ENCODE measurements at regions not wholly inside any gene's neighbourhood (a gene's known extent, or its start where the extent isn't known, plus 50 kb on each side); places are given as distances from the start of the nearest gene placed in this dataset.

- Histone ChIP-seq H3K4me1 (no peaks in the 10 kb centered on the region), H3K9me3 (peaks cover 0 to 9% (median 5%) of the 10 kb centered on the region in 4 donors), H3K27me3 (no peaks in the 10 kb centered on the region), H3K27ac (no peak overlapping the region), H3K4me3 (no peak overlapping the region), H3K36me3 (no peaks in the 10 kb centered on the region)
- intact Hi-C loops (cut with DNase I; ENCODE audit: low total_unique reads), result no loop called here
- TF ChIP-seq CTCF (IDR thresholded peaks at IDR 0.05), result no peak
- TF ChIP-seq POLR2A (IDR thresholded peaks at IDR 0.05), result no peak
- TF ChIP-seq EP300 (IDR thresholded peaks at IDR 0.05), result no peak
- no peak for TF ChIP-seq POLR2AphosphoS5 (IDR thresholded peaks at IDR 0.05)
- DNase-seq, result no peak
- 68 to 93% (median 89%) methylated on average over 2 of the region's 2 CpGs for WGBS, 5 donors
These were observed 67.6 kb upstream of the GADL1 start for GRCh38 chr3:30962084-30962483.

- Histone ChIP-seq H3K4me3 (no peak overlapping the region), H3K27ac (no peak overlapping the region), H3K27me3 (no peaks in the 10 kb centered on the region), H3K4me1 (no peaks in the 10 kb centered on the region), H3K36me3 (no peaks in the 10 kb centered on the region), H3K9me3 (peaks cover 0 to 9% (median 5%) of the 10 kb centered on the region in 4 donors)
- intact Hi-C loops (cut with DNase I; ENCODE audit: low total_unique reads), result no loop called here
- no peak for DNase-seq
- TF ChIP-seq EP300 (IDR thresholded peaks at IDR 0.05), result no peak
- no peak for TF ChIP-seq POLR2A (IDR thresholded peaks at IDR 0.05)
- no peak for TF ChIP-seq POLR2AphosphoS5 (IDR thresholded peaks at IDR 0.05)
- 84 to 95% (median 89%) methylated on average over 4 of the region's 4 CpGs for whole genome bisulfite sequencing, 5 donors
These were observed 68.0 kb upstream of the GADL1 start for GRCh38 chr3:30962493-30962892.

DNA sequence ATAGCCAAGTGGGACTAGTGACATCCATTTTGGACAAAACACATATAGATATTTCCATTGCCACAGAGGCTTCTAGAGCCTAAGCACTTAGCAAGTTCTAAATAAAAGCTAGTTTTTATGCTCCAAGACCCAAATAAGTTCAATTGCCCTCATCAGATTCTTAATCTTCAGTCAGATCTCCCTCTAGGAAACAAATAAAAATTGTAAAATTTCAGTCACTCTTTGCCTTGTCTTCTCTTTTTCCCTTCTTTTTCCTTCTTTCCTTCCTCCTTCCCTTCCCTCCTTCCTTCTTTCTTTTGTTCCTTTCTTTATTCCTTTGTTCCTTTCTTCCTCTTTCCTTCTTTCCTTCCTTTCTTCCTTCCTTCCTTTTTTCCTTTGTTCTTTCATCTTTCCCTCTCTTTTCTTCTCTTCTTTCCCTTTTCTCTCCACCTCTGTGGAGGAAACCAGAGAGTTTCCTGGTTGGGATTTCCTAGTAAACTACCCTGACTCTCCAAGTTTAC, 68.8 kb upstream of the GADL1 start:
- intact Hi-C loops (cut with DNase I; ENCODE audit: low total_unique reads), result no loop called here
- no peak for DNase-seq

DNA sequence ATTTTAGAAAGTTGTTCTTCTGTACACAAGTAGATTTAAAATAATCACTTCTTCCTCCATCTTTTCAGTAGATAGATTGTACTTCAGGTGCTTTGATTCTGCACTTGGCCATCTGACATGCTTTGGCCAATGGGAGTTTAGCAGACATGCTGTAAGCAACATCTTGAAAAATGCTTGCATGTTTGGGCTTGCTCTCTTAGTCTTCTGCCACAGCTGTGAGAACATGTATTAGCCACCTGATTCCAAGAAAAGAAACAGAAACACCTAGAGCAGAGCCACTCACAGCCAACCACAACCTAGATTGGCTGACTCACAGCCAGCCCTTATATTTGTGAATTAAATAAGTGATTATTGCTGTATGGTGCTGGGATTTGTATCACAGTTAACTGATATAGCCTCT, 70.2 kb upstream of the GADL1 start:
- Histone ChIP-seq H3K9me3 (no peaks in the 10 kb centered on the region), H3K27ac (no peak overlapping the region), H3K4me1 (no peaks in the 10 kb centered on the region), H3K36me3 (no peaks in the 10 kb centered on the region), H3K27me3 (no peaks in the 10 kb centered on the region), H3K4me3 (no peak overlapping the region)
- TF ChIP-seq POLR2AphosphoS5 (IDR thresholded peaks at IDR 0.05) (no peak), CTCF (IDR thresholded peaks at IDR 0.05) (no peak), EP300 (IDR thresholded peaks at IDR 0.05) (no peak), POLR2A (IDR thresholded peaks at IDR 0.05) (no peak)
- intact Hi-C loops (cut with DNase I; ENCODE audit: low total_unique reads), result no loop called here
- no peak for DNase-seq

More for the DNA sequence above, 68.8 kb upstream of the GADL1 start:
- Histone ChIP-seq H3K4me3 (no peak overlapping the region), H3K9me3 (peaks cover 0 to 9% (median 5%) of the 10 kb centered on the region in 4 donors), H3K4me1 (no peaks in the 10 kb centered on the region), H3K36me3 (no peaks in the 10 kb centered on the region), H3K27ac (no peak overlapping the region), H3K27me3 (no peaks in the 10 kb centered on the region)
- TF ChIP-seq POLR2AphosphoS5 (IDR thresholded peaks at IDR 0.05), result no peak

GRCh38 chr3:30966896-30967295, 72.4 kb upstream of the GADL1 start:
- intact Hi-C loops (cut with DNase I; ENCODE audit: low total_unique reads), result no loop called here
- H3K27me3 ChIP-seq, result no peaks in the 10 kb centered on the region
- DNase-seq, result no peak
- TF ChIP-seq POLR2AphosphoS5 (IDR thresholded peaks at IDR 0.05), result no peak
- TF ChIP-seq CTCF (IDR thresholded peaks at IDR 0.05), result no peak
- TF ChIP-seq POLR2A (IDR thresholded peaks at IDR 0.05), result no peak
- TF ChIP-seq EP300 (IDR thresholded peaks at IDR 0.05), result no peak
- H3K4me1 ChIP-seq, result no peaks in the 10 kb centered on the region
- no peaks in the 10 kb centered on the region for H3K9me3 ChIP-seq
- no peak overlapping the region for H3K4me3 ChIP-seq
- no peak overlapping the region for H3K27ac ChIP-seq
- no peaks in the 10 kb centered on the region for H3K36me3 ChIP-seq
- WGBS, 5 donors, result 39 to 81% (median 66%) methylated on average over 7 of the region's 7 CpGs

Data from stomach (tissue), 8 donors.